Loucy (cell line): ENCODE measurements at regions not wholly inside any gene's neighbourhood (a gene's known extent, or its start where the extent isn't known, plus 50 kb on each side); places are given as distances from the start of the nearest gene placed in this dataset.

Source experiments
- H2AFZ ChIP-seq: fragments of 200-600 bp; sonication (generic); 2 replicates; pipeline ENCODE4 v1.6.0; 2016; ENCODE audit warnings: antibody characterized with exemption, mild to moderate bottlenecking, low read length, moderate library complexity
- H3F3A ChIP-seq: fragments of 200-600 bp; 2 replicates; pipeline ENCODE4 v1.6.0; 2016; ENCODE audit warnings: antibody characterized with exemption, low read depth, mild to moderate bottlenecking
- H3K27me3 ChIP-seq: fragments of 200-600 bp; sonication (generic); 2 replicates; pipeline ENCODE4 v1.6.1; 2014; ENCODE audit warnings: low read length, mild to moderate bottlenecking; ENCODE audit not compliant: insufficient read depth, poor library complexity, severe bottlenecking
- H3K36me3 ChIP-seq: fragments of 200-600 bp; sonication (generic); 2 replicates; pipeline ENCODE4 v1.6.1; 2016; ENCODE audit warnings: low read length; ENCODE audit not compliant: insufficient read depth
- H3K4me1 ChIP-seq: fragments of 200-600 bp; sonication (generic); 2 replicates; pipeline ENCODE4 v1.5.1; 2014; ENCODE audit warnings: low read length, mild to moderate bottlenecking; ENCODE audit not compliant: insufficient read depth, poor library complexity, severe bottlenecking
- H3K4me2 ChIP-seq: fragments of 200-600 bp; sonication (generic); 2 replicates; pipeline ENCODE4 v1.6.0; 2014; ENCODE audit warnings: antibody characterized with exemption, low read length, low read depth, mild to moderate bottlenecking; ENCODE audit not compliant: poor library complexity, severe bottlenecking
- H3K4me3 ChIP-seq: fragments of 200-600 bp; sonication (generic); 2 replicates; pipeline ENCODE4 v1.5.1; 2014; ENCODE audit warnings: low read length, mild to moderate bottlenecking, mixed read lengths; ENCODE audit not compliant: poor library complexity, severe bottlenecking
- H3K79me2 ChIP-seq: fragments of 200-600 bp; sonication (generic); 2 replicates; pipeline ENCODE4 v1.6.1; 2014; ENCODE audit warnings: low read length; ENCODE audit not compliant: insufficient read depth
- H3K9ac ChIP-seq: fragments of 200-600 bp; sonication (generic); 2 replicates; pipeline ENCODE4 v1.6.0; 2014; ENCODE audit warnings: mild to moderate bottlenecking, low read depth, low read length, moderate library complexity; ENCODE audit not compliant: poor library complexity, severe bottlenecking
- H3K9me2 ChIP-seq: fragments of 200-600 bp; sonication (generic); replicated peaks from 2 replicates; pipeline ENCODE4 v1.6.1; 2016; ENCODE audit warnings: low read depth, low read length, mixed read lengths
- H3K9me3 ChIP-seq: fragments of 200-600 bp; sonication (generic); 2 replicates; pipeline ENCODE4 v1.6.1; 2014; ENCODE audit warnings: mild to moderate bottlenecking, antibody characterized with exemption, low read length, low read depth; ENCODE audit not compliant: insufficient read depth
- H4K20me1 ChIP-seq: fragments of 200-600 bp; sonication (generic); 2 replicates; pipeline ENCODE4 v1.6.0; 2014; ENCODE audit warnings: antibody characterized with exemption, low read length, mild to moderate bottlenecking; ENCODE audit not compliant: insufficient read depth, poor library complexity, severe bottlenecking
- EZH2phosphoT487 ChIP-seq: fragments of 200-600 bp; IDR thresholded peaks from 2 replicates; pipeline ENCODE4 v1.6.1; 2018; ENCODE audit warnings: antibody characterized with exemption, mild to moderate bottlenecking, moderate library complexity, borderline replicate concordance
- TF ChIP-seq, protein P1 (sequence below): fragments of 200-600 bp; sonication (generic); conservative IDR thresholded peaks from 2 replicates; pipeline ENCODE4 v1.5.1; 2014; ENCODE audit warnings: mild to moderate bottlenecking, antibody characterized with exemption, low read length

DNA sequence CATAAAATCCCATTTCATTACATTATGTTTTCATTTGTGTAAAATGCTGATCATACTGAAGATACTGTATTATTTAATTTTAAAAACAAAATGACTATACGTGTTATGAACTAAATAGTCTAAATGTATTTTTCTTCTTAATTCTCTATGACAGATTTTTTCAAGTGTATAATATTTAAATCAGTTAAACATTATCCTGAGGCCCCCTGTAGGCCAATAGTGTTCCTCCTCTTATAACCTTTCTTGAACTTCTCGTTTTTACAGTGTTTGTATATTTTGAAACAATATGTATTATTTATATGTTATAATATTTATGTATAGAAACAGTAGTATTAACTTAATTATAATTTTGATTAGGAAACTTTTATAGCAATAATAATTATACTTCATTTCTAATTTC lies 151.1 kb upstream of the CHORDC1 start:
- H3K27me3 ChIP-seq = no peaks in the 10 kb centered on the region
- TF ChIP-seq EZH2phosphoT487 = no peak

DNA sequence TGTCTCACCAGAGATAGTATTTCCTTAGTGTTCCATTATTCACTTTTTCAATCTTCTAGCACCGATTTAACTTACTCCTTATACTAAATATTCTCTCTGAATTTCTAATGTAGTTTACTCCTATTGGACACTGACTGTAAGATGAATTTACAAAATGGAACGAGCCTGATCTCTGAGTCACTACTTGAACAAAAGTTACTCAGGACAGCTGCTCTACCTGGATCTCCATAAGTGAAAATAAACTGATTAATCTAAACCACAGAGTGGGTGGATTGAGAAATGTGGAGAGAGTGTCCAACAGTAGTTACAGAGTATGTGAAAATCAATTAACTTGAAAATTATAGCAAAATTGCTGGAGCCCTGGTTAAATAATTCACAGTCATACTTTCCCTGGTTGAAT lies 141.7 kb upstream of the CHORDC1 start:
- Histone ChIP-seq H3K9ac (no peak overlapping the region), H2AFZ (no peak overlapping the region), H3F3A (no peaks in the 10 kb centered on the region), H3K4me3 (no peak overlapping the region), H3K4me2 (no peak overlapping the region), H3K4me1 (no peaks in the 10 kb centered on the region), H3K36me3 (no peaks in the 10 kb centered on the region), H3K27me3 (no peaks in the 10 kb centered on the region), H3K9me2 (no peaks in the 10 kb centered on the region), H4K20me1 (no peaks in the 10 kb centered on the region), H3K79me2 (no peaks in the 10 kb centered on the region), H3K9me3 (no peaks in the 10 kb centered on the region)
- TF ChIP-seq EZH2phosphoT487 = no peak
- TF ChIP-seq, protein P1, sequence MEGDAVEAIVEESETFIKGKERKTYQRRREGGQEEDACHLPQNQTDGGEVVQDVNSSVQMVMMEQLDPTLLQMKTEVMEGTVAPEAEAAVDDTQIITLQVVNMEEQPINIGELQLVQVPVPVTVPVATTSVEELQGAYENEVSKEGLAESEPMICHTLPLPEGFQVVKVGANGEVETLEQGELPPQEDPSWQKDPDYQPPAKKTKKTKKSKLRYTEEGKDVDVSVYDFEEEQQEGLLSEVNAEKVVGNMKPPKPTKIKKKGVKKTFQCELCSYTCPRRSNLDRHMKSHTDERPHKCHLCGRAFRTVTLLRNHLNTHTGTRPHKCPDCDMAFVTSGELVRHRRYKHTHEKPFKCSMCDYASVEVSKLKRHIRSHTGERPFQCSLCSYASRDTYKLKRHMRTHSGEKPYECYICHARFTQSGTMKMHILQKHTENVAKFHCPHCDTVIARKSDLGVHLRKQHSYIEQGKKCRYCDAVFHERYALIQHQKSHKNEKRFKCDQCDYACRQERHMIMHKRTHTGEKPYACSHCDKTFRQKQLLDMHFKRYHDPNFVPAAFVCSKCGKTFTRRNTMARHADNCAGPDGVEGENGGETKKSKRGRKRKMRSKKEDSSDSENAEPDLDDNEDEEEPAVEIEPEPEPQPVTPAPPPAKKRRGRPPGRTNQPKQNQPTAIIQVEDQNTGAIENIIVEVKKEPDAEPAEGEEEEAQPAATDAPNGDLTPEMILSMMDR = no peak

More for the DNA sequence above, 151.1 kb upstream of the CHORDC1 start:
- no peaks in the 10 kb centered on the region for H3K9me3 ChIP-seq
- H3K4me2 ChIP-seq = no peak overlapping the region
- no peak overlapping the region for H3K4me3 ChIP-seq
- H3F3A ChIP-seq = no peaks in the 10 kb centered on the region
- H3K9me2 ChIP-seq = no peaks in the 10 kb centered on the region
- no peaks in the 10 kb centered on the region for H4K20me1 ChIP-seq
- no peak overlapping the region for H2AFZ ChIP-seq
- H3K36me3 ChIP-seq = no peaks in the 10 kb centered on the region
- no peaks in the 10 kb centered on the region for H3K79me2 ChIP-seq
- no peaks in the 10 kb centered on the region for H3K4me1 ChIP-seq
- no peak overlapping the region for H3K9ac ChIP-seq

DNA sequence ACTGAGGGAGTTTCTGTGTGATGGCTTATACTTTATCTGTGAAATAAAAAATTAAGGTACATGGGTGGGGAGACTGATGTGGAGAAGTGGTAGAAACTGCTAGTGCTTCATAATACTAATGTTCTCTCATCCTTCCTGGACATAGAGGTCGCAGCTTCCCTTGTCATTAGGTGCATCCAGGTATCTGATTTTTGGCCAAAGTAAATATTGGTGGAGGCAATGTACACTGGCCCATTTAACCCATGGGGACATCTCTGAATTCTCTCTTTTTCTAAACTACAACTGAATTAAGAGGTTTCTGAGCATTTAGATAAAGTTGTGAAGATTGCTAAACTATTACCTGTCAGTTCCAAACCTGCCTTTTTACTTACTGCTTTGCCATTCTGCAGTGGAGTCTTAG lies 140.9 kb upstream of the CHORDC1 start:
- Histone ChIP-seq H3K9me3 (no peaks in the 10 kb centered on the region), H3K9ac (no peak overlapping the region), H3K9me2 (no peaks in the 10 kb centered on the region), H3F3A (no peaks in the 10 kb centered on the region), H4K20me1 (no peaks in the 10 kb centered on the region), H3K4me1 (no peaks in the 10 kb centered on the region), H3K27me3 (no peaks in the 10 kb centered on the region), H2AFZ (no peak overlapping the region), H3K4me3 (no peak overlapping the region), H3K4me2 (no peak overlapping the region), H3K36me3 (no peaks in the 10 kb centered on the region), H3K79me2 (no peaks in the 10 kb centered on the region)
- no peak for TF ChIP-seq EZH2phosphoT487

DNA sequence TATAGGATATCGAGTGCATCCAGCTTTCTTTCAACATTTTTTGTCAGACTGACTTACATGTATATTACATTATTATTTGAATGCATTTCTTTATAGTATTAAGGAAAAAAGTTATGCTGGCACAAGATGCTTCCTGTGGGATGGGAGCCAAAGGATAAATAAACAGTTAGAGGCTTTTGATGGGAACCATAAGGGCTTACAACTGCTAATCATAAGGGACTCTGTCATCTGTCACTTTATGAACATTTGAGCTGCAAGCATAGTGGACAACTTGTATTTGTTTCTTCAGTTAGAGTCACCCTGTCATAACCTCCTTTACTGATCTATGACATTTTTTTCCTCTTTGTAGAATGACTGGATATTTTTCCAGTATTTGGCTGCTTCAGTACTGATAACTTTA lies 132.4 kb upstream of the CHORDC1 start:
- Histone ChIP-seq H3K9me3 (no peaks in the 10 kb centered on the region), H2AFZ (no peak overlapping the region), H3F3A (no peaks in the 10 kb centered on the region), H3K9ac (no peak overlapping the region), H3K4me1 (no peaks in the 10 kb centered on the region), H3K36me3 (no peaks in the 10 kb centered on the region), H3K4me3 (no peak overlapping the region), H3K79me2 (no peaks in the 10 kb centered on the region), H4K20me1 (no peaks in the 10 kb centered on the region), H3K9me2 (no peaks in the 10 kb centered on the region), H3K4me2 (no peak overlapping the region), H3K27me3 (no peaks in the 10 kb centered on the region)
- TF ChIP-seq EZH2phosphoT487 = no peak
